GM19397 (cell line): ENCODE measurements at regions not wholly inside any gene's neighbourhood (a gene's known extent, or its start where the extent isn't known, plus 50 kb on each side); places are given as distances from the start of the nearest gene placed in this dataset.

Experiments
- ATAC-seq: cut with Tn5 transposase; IDR thresholded peaks from one replicate; pipeline ENCODE4 v1.9.1; 2021; ENCODE audit warnings: mild to moderate bottlenecking, moderate library complexity; ENCODE audit not compliant: unreplicated experiment

DNA sequence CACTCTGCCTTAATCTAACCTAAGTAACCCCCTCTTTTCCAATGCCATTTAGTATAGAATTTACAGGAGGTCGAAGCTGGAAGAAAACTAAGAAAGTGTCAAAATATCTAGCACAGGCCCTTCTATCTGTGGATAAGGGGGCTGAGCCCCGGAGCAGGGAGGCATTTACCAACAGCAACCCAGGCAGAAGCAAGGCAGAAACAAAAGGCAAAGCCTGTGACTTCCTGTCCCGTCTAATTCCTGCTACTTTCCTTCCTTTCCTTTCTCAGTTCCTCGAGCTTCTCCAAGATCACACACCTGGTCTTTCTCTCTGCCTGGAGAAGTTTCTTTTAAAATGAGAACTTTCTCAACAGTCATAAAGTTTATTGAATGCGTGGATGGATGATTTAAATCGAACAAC is 146.0 kb downstream of the FOXA2 start:
- no peak for ATAC-seq

- ATAC-seq, result no peak
Measured at GRCh38 chr20:22437354-22437753, 147.0 kb downstream of the FOXA2 start.

- ATAC-seq, result no peak
Measured at GRCh38 chr20:22431419-22431818, 153.0 kb downstream of the FOXA2 start.

DNA sequence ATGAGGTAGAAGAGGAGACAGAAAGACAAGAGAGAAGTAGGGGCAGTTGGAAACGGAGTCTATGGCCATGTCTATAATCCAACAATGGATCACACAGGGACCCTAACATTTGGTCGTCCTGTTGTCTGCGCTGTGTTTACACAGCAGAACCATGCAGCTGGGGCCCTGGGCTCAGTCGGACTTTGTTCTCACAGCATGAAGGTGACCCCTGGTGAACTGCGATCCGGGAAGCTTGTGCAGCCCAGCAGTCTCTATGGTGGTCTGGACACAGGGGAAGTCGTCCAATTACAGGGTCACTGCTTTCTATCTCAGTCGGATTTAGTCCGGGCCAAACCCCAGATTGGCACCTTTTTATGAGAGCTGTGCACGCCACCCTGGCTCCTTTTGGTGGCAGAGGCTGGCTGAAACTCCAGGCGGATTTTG is 153.6 kb downstream of the FOXA2 start:
- ATAC-seq, result no peak

- no peak for ATAC-seq
Measured at GRCh38 chr20:22430154-22430745, 154.1 kb downstream of the FOXA2 start.

- ATAC-seq, result no peak
Measured at GRCh38 chr20:22429175-22430153, 154.9 kb downstream of the FOXA2 start.

GRCh38 chr20:22428051-22428450 is 156.3 kb downstream of the FOXA2 start:
- no peak for ATAC-seq

- no peak for ATAC-seq
Measured at GRCh38 chr20:22426772-22427171, 157.6 kb downstream of the FOXA2 start.

DNA sequence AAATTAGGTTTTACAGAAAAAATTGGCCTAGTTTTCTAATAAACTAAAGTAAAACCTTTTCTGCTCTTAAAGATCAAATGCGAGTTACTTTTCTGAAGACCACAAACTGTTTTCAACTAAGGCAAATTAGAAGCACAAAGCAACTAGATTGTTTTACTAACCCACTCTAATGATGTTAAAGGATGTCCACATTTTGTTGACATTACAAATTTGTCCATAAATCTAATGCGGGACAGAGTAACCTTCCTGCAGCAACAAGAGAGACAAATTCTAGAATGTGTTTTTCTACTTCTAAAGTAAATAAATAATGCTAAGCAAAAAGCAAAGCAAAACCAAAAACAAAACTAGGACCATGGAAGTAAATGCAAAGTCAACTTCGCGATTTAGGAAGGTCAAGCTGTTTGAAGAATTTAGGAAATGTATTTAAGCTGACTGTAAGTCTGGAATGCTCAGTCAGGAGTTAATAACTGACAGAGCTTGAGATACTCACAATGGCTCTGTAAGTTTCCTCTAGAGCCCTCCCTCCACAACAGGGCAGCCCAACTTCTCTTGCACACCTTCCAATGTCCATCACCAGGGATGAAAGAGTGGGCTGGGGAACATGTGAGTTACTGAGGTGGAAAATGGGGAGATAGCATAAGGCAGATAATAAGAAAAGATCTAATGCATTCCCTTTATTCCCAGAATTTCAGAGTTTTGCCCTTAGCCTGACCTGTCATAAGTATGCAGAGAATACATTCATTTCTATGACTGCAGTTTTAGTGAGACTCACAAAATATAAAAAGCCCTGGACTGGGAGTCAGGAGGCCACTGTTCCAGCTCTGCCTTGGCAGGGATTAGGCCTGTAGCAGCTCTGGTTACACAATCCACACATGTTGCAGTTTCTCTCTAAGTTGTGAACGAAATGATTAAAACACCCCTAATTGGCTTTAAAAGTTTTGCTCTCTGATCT is 158.8 kb downstream of the FOXA2 start:
- ATAC-seq, result no peak

- no peak for ATAC-seq
Measured at GRCh38 chr20:22423190-22423832, 161.1 kb downstream of the FOXA2 start.

DNA sequence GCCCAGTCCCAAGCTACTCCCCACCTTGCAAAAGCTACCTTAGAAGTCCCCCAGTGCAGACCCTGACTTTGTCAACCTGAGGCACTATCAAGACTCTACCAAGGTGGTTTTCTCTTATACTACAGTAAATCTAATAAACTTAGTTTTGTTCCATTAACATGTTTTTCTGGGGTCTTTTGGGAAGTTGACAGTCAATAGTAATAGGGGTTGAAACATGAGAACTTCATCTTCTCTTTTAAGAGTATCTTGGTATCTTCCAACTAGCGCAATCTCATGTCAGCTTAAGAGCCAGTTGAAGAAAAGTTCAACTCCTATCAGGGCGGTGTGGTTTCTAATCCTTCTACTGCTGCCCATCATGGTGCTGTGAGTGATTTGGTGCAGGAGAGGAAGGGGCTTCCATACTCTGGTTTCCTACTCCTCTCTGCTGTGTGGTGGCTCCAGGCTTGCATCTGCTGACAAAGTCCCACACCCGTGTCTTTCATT is 164.2 kb downstream of the FOXA2 start:
- ATAC-seq, result no peak

DNA sequence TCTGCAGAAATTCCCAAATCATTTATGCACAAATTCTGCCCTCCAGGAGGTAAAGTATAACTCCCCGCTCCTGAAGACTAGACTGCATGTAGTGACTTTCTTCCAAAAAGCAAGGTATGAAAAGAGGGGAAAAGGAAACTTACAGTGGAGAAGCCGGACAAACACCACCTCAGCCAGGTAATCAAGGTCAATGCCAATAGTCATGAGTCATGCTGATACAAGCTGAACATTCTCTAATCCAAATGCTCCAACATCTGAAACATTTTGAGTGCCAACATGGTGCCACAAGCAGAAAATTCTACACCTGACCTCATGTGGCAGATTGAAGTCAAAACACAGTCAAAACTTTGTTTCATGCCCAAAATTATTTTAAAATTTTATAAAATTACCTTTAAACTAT is 165.6 kb downstream of the FOXA2 start:
- ATAC-seq, result no peak

DNA sequence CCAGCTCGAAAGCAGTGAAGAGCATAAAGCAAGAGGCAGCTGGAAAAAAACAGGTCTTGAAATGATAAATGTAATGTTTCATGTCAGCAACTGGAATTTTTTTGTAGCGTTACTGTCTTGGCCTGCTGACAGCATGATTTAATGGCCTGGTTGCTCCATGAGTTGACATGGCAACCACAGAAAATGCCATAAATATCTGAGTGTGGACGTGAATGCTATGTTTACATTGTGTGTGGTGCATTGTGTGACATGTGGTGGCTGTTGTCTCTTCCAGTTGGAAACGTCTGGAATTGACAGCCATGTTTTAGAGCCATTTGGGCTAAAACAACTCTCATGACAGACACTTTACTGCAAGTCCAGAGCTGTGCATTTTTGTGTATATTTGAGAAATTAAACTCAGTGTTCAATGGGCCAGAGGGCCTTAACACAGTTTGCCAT is 170.0 kb downstream of the FOXA2 start:
- no peak for ATAC-seq

DNA sequence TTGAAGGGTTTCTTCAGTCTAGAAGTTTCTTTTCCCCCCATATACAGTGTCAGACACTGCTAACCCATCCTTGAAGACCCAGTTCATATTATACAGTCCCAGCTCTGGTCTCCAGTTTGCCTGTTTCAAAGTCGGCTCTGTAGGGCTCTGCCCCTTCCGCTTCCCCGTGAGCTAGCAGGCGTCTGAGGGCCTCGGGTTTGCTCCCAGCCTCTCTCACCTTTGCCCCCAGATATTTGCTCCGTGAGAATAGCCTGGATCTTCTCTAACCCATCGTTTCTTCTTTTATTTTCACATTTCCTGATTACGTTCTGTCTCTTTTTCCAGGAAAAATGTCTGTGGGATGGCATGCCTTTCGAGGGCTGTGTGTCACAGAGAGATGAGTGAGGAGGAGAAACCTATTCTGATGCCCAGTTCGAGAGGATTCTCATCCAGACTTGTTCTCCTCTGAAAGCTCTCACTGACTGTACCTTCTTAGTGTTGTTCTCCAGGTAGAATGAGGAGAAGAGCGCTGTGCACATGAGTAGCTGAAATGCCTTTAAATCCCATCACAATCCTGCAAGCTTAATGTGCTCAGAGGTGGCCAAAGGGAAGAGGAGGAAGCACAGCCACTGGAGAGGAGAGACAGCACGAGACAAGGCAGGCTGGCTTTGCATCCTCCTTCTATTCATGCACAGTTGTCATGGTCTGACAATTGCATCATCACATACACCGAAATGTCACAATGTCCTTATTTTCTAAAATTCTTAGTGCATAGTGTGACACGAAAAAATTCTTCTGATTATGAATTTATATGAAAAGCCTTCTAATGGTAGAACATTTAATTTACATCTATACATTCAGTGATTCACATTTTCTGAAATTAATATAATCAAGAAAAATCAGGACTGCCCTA is 171.1 kb downstream of the FOXA2 start:
- ATAC-seq, result no peak

DNA sequence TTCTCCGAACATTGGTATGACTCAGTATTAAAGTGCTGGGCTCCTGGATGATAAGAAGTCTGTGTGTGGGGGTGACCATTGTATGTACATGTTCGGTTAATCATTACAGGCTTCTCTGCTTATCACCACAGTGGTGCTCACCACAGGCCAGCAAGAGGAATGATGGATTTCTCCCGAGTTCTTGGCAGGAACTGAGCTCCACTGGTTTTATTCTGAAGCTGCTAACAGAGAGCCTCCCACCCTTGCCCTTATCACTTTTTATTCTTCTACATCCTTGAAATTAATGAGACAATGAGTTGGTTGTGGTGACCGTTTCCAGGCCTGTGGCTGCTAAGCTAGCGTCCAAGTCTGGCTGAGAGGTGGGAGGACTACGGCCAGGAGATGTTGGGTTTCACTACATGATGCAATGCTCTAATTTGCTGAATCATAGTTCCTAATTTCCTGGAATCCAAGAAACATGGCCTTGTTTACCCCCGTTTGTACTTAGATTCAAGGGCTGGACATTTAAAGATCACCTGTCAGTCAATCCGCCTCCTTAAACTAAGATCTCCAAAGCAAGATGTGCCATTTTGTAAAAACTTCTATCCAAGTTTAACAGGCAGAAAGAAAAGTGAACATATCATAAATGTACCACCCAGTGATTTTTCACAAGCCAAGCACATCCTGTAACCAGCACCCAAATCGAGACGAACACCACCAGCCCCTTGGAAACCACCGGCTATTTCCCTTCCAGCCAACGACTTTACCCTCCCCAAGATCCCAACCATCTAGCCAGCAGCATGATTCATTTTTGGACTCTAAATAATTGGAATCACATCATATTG is 172.5 kb downstream of the FOXA2 start:
- ATAC-seq, result no peak

- no peak for ATAC-seq
Measured at GRCh38 chr20:22411286-22411626, 173.1 kb downstream of the FOXA2 start.

GRCh38 chr20:22410556-22411130 is 173.7 kb downstream of the FOXA2 start:
- no peak for ATAC-seq
